GM10248 (cell line): ENCODE measurements at regions not wholly inside any gene's neighbourhood (a gene's known extent, or its start where the extent isn't known, plus 50 kb on each side); places are given as distances from the start of the nearest gene placed in this dataset.

ENCODE experiments used
- CTCF ChIA-PET: fragments of 300-600 bp; sonication (Branson Sonifier 250); formaldehyde crosslinking; extraction: SDS; loops from one replicate; lab custom pipeline; 2021; ENCODE audit warnings: antibody characterized with exemption; lab: Yijun Ruan, JAX
- POLR2A ChIA-PET: fragments of 350-650 bp; sonication (Branson Sonifier 250); formaldehyde crosslinking; extraction: SDS; loops from one replicate; lab custom pipeline; 2020; ENCODE audit warnings: antibody characterized with exemption; lab: Yijun Ruan, JAX
- DNase-seq: peaks from one replicate; pipeline ENCODE4 v3.0.0; 2012; ENCODE audit errors: extremely low spot score
- TF ChIP-seq, protein P1 (sequence below): IDR thresholded peaks from 2 replicates; pipeline ENCODE4 v1.5.1; 2012; ENCODE audit warnings: mild to moderate bottlenecking, low read depth; ENCODE audit errors: extremely low read depth, missing control alignments, control extremely low read depth

DNA sequence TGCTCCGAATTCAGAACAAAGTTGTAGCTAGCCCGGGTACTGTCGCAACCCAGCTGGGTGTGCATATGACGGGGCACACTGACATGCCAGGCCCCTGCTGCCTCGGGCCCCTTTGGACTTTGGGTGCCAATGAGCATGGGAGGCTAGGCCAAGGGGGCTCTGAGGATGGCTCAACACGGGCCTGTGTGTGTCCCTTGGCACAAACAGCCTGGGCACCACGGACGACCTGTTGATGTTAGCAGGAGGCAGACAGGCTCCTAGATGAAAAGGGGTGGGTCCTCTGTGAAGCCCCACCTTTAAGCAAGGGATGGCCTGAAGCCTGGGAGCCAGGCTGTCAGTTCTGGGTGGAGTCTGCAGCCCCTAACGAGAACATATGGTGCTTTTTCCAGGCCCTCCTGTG is 1688.2 kb downstream of the EFNA5 start:
- TF ChIP-seq, protein P1, sequence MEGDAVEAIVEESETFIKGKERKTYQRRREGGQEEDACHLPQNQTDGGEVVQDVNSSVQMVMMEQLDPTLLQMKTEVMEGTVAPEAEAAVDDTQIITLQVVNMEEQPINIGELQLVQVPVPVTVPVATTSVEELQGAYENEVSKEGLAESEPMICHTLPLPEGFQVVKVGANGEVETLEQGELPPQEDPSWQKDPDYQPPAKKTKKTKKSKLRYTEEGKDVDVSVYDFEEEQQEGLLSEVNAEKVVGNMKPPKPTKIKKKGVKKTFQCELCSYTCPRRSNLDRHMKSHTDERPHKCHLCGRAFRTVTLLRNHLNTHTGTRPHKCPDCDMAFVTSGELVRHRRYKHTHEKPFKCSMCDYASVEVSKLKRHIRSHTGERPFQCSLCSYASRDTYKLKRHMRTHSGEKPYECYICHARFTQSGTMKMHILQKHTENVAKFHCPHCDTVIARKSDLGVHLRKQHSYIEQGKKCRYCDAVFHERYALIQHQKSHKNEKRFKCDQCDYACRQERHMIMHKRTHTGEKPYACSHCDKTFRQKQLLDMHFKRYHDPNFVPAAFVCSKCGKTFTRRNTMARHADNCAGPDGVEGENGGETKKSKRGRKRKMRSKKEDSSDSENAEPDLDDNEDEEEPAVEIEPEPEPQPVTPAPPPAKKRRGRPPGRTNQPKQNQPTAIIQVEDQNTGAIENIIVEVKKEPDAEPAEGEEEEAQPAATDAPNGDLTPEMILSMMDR = no peak
- ChIA-PET POLR2A (no interaction called here), CTCF (interaction anchor here (0.9 kb wide), 1 partner anchor 32 kb away, joined by 3 read pairs; no protein-coding TSS in a partner anchor)

GRCh38 chr5:105978011-105978410 is 1692.7 kb downstream of the EFNA5 start:
- CTCF ChIA-PET = interaction anchor here (0.8 kb wide), 1 partner anchor 8 kb away, joined by 3 read pairs; no protein-coding TSS in a partner anchor
- TF ChIP-seq, protein P1 = no peak
- no peak for DNase-seq
- POLR2A ChIA-PET = no interaction called here

More for the DNA sequence above, 1688.2 kb downstream of the EFNA5 start:
- DNase-seq = no peak

DNA sequence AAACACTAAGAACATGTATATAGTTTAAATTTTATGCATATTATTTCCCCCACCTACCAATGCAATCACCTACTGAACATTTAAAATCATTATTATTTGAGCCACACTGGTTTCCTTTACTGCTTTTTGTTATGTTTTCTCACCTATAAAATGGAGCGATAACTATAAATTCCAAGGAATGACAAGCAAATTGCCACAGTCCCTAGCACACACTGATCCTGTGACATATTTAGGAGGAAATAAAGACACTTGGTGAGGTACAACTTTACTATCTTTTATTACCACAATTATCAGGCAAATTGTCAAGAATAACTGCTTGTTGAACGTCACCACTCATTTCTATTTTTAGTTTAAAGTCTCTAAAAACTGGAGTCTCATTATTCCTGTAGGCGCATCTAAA is 1693.6 kb downstream of the EFNA5 start:
- CTCF ChIA-PET = no interaction called here
- POLR2A ChIA-PET = no interaction called here
- no peak for DNase-seq
- TF ChIP-seq, protein P1 = no peak

DNA sequence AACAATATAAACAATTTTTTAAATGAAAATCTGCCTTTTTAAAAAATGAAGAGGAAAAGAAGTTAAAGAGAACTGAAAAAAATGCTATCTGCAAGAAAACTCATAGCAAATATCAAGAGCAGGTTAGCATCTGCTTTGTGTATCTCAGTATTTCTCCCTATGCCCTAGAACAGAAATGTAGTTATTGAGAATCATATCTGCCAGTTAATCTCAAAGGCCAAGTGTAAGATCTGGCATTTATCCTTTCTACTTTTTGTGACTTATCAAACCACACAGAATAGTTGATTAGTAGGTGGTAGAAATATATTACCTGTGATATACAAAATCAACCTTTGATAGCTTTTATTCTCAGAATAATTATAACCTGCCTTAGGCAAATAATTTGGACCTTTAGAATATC is 1699.8 kb downstream of the EFNA5 start:
- ChIA-PET POLR2A (no interaction called here), CTCF (interaction anchor here (0.8 to 1.7 kb wide), 3 partner anchors 8 to 21 kb away, joined by 3 read pairs; no protein-coding TSS in a partner anchor)
- DNase-seq = no peak
- TF ChIP-seq, protein P1 = no peak

DNA sequence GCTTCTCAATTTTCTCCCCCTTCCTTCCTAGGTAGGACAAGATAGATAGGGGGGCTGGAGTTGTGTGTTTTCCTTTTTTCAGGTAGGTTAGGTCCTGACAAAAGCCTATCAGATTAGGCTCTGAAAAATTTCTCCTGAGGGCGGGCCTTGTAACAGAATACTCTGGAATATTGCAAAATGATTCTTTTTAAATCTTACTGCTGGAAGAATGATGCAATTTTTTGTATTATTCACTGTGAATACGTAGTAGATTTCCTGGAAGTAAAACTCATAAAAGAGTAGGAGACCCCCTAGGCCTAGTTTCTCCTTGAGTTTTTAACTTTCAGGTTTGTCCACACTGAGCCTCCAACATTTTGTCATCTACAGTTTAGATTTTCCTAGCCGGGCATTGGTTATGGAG is 1701.8 kb downstream of the EFNA5 start:
- POLR2A ChIA-PET = no interaction called here
- CTCF ChIA-PET = interaction anchor here (1.7 kb wide), 1 partner anchor 23 kb away, joined by 3 read pairs; no protein-coding TSS in a partner anchor
- DNase-seq = no peak
- TF ChIP-seq, protein P1 = no peak

GRCh38 chr5:105963696-105964255 is 1707.0 kb downstream of the EFNA5 start:
- ChIA-PET POLR2A (no interaction called here), CTCF (no interaction called here)
- TF ChIP-seq, protein P1 = no peak
- DNase-seq = no peak
